Karpas-422 (cell line): ENCODE measurements at regions not wholly inside any gene's neighbourhood (a gene's known extent, or its start where the extent isn't known, plus 50 kb on each side); places are given as distances from the start of the nearest gene placed in this dataset.

ENCODE experiments used
- DNase-seq: peaks from one replicate; pipeline ENCODE4 v3.0.0-alpha.2; 2015
- H2AFZ ChIP-seq: fragments of 200-600 bp; sonication (generic); 2 replicates; pipeline ENCODE4 v1.6.1; 2014; ENCODE audit warnings: antibody characterized with exemption, low read length, mixed read lengths
- H3K27ac ChIP-seq: fragments of 200-600 bp; sonication (generic); 2 replicates; pipeline ENCODE4 v1.5.1; 2014; ENCODE audit warnings: mild to moderate bottlenecking, low read length, moderate library complexity
- H3K27me3 ChIP-seq: fragments of 200-600 bp; sonication (generic); 2 replicates; pipeline ENCODE4 v1.6.1; 2014; ENCODE audit warnings: low read length, mixed read lengths
- H3K36me3 ChIP-seq: fragments of 200-600 bp; sonication (generic); 2 replicates; pipeline ENCODE4 v1.6.1; 2014; ENCODE audit warnings: low read length, mixed read lengths; ENCODE audit not compliant: insufficient read depth
- H3K4me1 ChIP-seq: fragments of 200-600 bp; sonication (generic); 2 replicates; pipeline ENCODE4 v1.6.1; 2014; ENCODE audit warnings: mild to moderate bottlenecking, low read length, mixed read lengths
- H3K4me2 ChIP-seq: fragments of 200-600 bp; sonication (generic); 2 replicates; pipeline ENCODE4 v1.6.1; 2014; ENCODE audit warnings: low read length, low read depth, mild to moderate bottlenecking; ENCODE audit not compliant: poor library complexity, severe bottlenecking
- H3K4me3 ChIP-seq: fragments of 200-600 bp; sonication (generic); 2 replicates; pipeline ENCODE4 v1.5.1; 2014; ENCODE audit warnings: mild to moderate bottlenecking, antibody characterized with exemption, low read length, mixed read lengths
- H3K79me2 ChIP-seq: fragments of 200-600 bp; sonication (generic); 2 replicates; pipeline ENCODE4 v1.6.1; 2014; ENCODE audit warnings: mild to moderate bottlenecking, low read length, mixed read lengths
- H3K9ac ChIP-seq: fragments of 200-600 bp; sonication (generic); 2 replicates; pipeline ENCODE4 v1.6.0; 2014; ENCODE audit warnings: low read length
- H3K9me2 ChIP-seq: fragments of 200-600 bp; sonication (generic), shearing (Covaris generic); replicated peaks from 2 replicates; pipeline ENCODE4 v1.6.0; 2014; ENCODE audit warnings: mild to moderate bottlenecking, low read length, moderate library complexity; ENCODE audit not compliant: insufficient read depth
- H3K9me3 ChIP-seq: fragments of 300-700, 200-600 bp; sonication (generic); 2 replicates; pipeline ENCODE4 v1.6.1; 2014; ENCODE audit warnings: low read length, mixed read lengths
- H4K20me1 ChIP-seq: fragments of 200-600 bp; sonication (generic); 2 replicates; pipeline ENCODE4 v1.6.1; 2014; ENCODE audit warnings: mild to moderate bottlenecking, antibody characterized with exemption, low read length, low read depth; ENCODE audit not compliant: insufficient read depth

- Histone ChIP-seq H3K9me3 (peaks cover 9% of the 10 kb centered on the region; the same call in 1 of the 2 replicates), H3K27ac (no peak overlapping the region), H3K27me3 (no peaks in the 10 kb centered on the region), H3K79me2 (no peaks in the 10 kb centered on the region), H3K4me1 (no peaks in the 10 kb centered on the region), H3K36me3 (no peaks in the 10 kb centered on the region), H3K4me2 (no peak overlapping the region), H3K9ac (no peak overlapping the region), H4K20me1 (no peaks in the 10 kb centered on the region), H3K4me3 (no peak overlapping the region), H3K9me2 (no peaks in the 10 kb centered on the region), H2AFZ (no peak overlapping the region)
- DNase-seq: no peak
These were observed 146.0 kb upstream of the SOX11 start for GRCh38 chr2:5546181-5546580.

DNA sequence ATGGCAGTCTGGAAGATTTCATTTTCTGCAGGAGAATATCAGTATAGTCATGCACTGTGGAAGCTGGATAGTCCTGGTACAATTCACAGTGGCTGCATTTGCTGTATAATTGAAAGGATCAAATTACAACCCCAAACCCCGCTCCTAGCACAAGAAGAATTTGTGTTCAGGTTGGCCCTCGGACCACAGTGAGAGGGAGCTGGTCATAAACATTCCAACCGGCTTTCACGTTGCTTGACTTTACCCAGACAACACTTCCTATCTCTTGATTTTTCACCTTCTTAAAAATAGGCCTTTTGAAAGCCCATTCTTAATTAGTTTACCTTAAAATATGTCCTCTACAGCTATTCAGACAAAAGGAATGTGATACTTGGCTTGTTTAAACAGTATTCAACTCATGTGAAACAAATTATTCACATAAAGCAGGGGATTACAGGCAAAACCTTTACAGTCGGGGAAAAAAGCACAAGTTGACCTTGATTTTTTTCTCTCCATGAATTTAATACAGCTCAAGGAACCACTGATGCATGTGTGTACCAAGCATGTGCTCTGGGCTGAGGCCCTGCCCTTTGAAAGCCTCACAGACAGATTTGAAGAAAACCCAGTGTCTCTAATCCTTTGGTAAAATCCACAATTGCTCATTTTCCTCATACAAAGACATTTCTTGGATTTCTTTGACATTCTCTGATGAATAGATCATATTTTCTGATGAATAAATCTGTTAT lies 143.0 kb upstream of the SOX11 start:
- no peak overlapping the region for H3K4me3 ChIP-seq
- H3K9me2 ChIP-seq: no peaks in the 10 kb centered on the region; the same call in 1 of the 2 replicates
- H3K27ac ChIP-seq: no peak overlapping the region
- no peak overlapping the region for H3K4me2 ChIP-seq
- no peaks in the 10 kb centered on the region for H3K4me1 ChIP-seq
- no peak overlapping the region for H3K9ac ChIP-seq
- no peak overlapping the region for H2AFZ ChIP-seq
- H3K9me3 ChIP-seq: peaks cover 4% of the 10 kb centered on the region; the same call in 1 of the 2 replicates
- H3K36me3 ChIP-seq: no peaks in the 10 kb centered on the region
- H4K20me1 ChIP-seq: no peaks in the 10 kb centered on the region
- no peaks in the 10 kb centered on the region for H3K27me3 ChIP-seq
- no peaks in the 10 kb centered on the region for H3K79me2 ChIP-seq
- DNase-seq: no peak

DNA sequence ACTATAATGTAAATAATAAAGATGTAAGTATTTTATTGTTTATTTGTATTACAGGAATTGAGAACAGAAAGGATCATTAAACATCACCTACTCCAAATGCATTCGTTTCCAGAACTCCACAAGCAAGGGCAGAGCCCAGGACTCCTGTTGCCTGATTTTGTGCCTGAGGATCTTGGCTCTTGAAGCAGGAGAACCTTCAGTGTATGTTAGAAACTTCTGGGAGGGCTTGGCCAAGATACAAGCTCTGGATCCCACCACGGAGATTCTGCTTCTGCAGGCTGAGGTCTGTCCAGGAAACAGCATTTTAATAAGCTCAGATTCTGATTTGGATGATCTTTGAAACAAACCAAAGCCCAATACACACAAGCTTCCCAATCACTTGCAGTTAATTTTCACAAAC lies 142.4 kb upstream of the SOX11 start:
- no peak for DNase-seq
- no peak overlapping the region for H3K4me3 ChIP-seq
- H4K20me1 ChIP-seq: no peaks in the 10 kb centered on the region
- H3K79me2 ChIP-seq: no peaks in the 10 kb centered on the region
- H3K9ac ChIP-seq: no peak overlapping the region
- no peaks in the 10 kb centered on the region; the same call in 1 of the 2 replicates for H3K9me3 ChIP-seq
- no peak overlapping the region for H3K27ac ChIP-seq
- no peaks in the 10 kb centered on the region; the same call in 1 of the 2 replicates for H3K9me2 ChIP-seq
- H3K4me1 ChIP-seq: no peaks in the 10 kb centered on the region
- no peak overlapping the region for H3K4me2 ChIP-seq
- H3K27me3 ChIP-seq: no peaks in the 10 kb centered on the region
- no peaks in the 10 kb centered on the region for H3K36me3 ChIP-seq
- no peak overlapping the region for H2AFZ ChIP-seq

DNA sequence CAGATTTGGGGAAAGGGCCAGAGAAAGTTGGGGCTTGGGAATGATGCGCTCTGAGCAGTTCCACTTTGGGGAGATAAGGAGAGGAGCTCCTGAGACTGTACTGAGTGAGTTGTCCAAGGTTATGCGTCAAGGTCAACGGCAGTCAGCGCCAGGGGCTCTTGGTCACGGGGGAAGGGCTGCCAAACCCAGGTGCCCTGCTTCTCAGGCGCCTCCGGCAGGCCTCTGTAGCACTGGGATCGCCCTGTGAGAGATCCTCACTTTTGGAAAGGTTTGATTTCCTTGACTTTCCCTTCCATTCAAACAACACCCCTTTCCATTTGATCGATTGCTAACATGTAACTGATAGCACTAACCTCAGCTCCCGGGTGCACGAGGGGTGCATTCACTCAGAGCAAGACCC lies 136.5 kb upstream of the SOX11 start:
- Histone ChIP-seq H3K4me1 (no peaks in the 10 kb centered on the region), H3K4me2 (no peak overlapping the region), H3K79me2 (no peaks in the 10 kb centered on the region), H3K27ac (no peak overlapping the region), H3K9me2 (no peaks in the 10 kb centered on the region; the same call in 1 of the 2 replicates), H3K4me3 (no peak overlapping the region), H2AFZ (no peak overlapping the region), H3K9ac (no peak overlapping the region), H3K9me3 (no peaks in the 10 kb centered on the region), H3K27me3 (no peaks in the 10 kb centered on the region), H3K36me3 (no peaks in the 10 kb centered on the region), H4K20me1 (no peaks in the 10 kb centered on the region)
- DNase-seq: no peak

DNA sequence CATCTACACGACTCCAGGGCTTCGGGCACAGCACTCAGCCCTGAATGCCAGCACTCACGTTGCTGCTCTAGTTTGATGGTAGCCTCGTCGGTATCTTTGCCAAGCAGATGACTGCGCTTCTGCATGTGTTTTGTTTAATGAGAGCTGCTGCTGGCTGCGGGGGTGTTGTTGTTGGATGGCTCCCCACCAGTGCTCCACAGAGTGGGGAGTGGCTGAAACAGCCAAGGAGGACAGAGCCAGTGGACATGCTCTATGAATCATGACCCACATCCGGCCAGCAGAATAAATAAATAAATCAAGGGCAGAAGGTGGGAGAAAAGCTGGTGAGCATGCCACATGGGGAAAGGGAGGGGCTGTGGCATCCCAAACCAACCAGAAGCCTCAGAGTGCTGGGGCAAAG lies 131.2 kb upstream of the SOX11 start:
- no peak overlapping the region for H2AFZ ChIP-seq
- no peak overlapping the region for H3K9ac ChIP-seq
- H4K20me1 ChIP-seq: no peaks in the 10 kb centered on the region
- no peaks in the 10 kb centered on the region for H3K4me1 ChIP-seq
- no peaks in the 10 kb centered on the region for H3K27me3 ChIP-seq
- no peaks in the 10 kb centered on the region for H3K79me2 ChIP-seq
- no peak overlapping the region for H3K4me2 ChIP-seq
- no peak overlapping the region for H3K27ac ChIP-seq
- no peak for DNase-seq
- no peak overlapping the region for H3K4me3 ChIP-seq
- no peaks in the 10 kb centered on the region for H3K9me2 ChIP-seq
- H3K9me3 ChIP-seq: no peaks in the 10 kb centered on the region
- no peaks in the 10 kb centered on the region for H3K36me3 ChIP-seq

DNA sequence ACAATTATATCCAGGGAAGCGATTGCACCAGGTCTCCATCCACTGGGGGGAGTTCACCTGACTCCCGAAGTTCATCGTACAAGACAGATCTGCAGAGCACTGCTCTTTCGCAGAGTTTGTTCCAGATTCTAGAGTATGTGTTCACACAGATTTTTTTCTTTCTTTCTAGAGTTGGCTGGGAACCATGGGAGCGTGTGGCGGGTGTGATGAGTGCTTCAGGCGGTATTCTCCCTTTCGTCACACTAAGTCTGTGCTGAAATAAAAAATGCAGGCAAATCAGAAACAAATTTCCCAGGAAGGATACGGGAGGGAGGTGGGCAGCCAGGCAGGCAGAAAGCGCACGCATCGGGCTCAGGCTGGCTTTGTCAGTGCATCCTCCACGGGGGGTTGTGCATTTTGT lies 129.8 kb upstream of the SOX11 start:
- H3K27ac ChIP-seq: no peak overlapping the region
- no peak overlapping the region for H2AFZ ChIP-seq
- H3K9me3 ChIP-seq: no peaks in the 10 kb centered on the region
- H3K79me2 ChIP-seq: no peaks in the 10 kb centered on the region
- DNase-seq: no peak
- no peak overlapping the region for H3K4me2 ChIP-seq
- H3K4me1 ChIP-seq: no peaks in the 10 kb centered on the region
- no peaks in the 10 kb centered on the region for H4K20me1 ChIP-seq
- H3K9me2 ChIP-seq: no peaks in the 10 kb centered on the region
- H3K36me3 ChIP-seq: no peaks in the 10 kb centered on the region
- no peaks in the 10 kb centered on the region for H3K27me3 ChIP-seq
- no peak overlapping the region for H3K9ac ChIP-seq
- no peak overlapping the region for H3K4me3 ChIP-seq

GRCh38 chr2:5562865-5563264 lies 129.3 kb upstream of the SOX11 start:
- H2AFZ ChIP-seq: no peak overlapping the region
- H3K79me2 ChIP-seq: no peaks in the 10 kb centered on the region
- H3K4me3 ChIP-seq: no peak overlapping the region
- no peaks in the 10 kb centered on the region for H4K20me1 ChIP-seq
- no peak overlapping the region for H3K27ac ChIP-seq
- H3K9me2 ChIP-seq: no peaks in the 10 kb centered on the region
- H3K9ac ChIP-seq: no peak overlapping the region
- no peaks in the 10 kb centered on the region for H3K4me1 ChIP-seq
- no peak for DNase-seq
- H3K27me3 ChIP-seq: no peaks in the 10 kb centered on the region
- no peaks in the 10 kb centered on the region for H3K36me3 ChIP-seq
- H3K4me2 ChIP-seq: no peak overlapping the region
- H3K9me3 ChIP-seq: no peaks in the 10 kb centered on the region

DNA sequence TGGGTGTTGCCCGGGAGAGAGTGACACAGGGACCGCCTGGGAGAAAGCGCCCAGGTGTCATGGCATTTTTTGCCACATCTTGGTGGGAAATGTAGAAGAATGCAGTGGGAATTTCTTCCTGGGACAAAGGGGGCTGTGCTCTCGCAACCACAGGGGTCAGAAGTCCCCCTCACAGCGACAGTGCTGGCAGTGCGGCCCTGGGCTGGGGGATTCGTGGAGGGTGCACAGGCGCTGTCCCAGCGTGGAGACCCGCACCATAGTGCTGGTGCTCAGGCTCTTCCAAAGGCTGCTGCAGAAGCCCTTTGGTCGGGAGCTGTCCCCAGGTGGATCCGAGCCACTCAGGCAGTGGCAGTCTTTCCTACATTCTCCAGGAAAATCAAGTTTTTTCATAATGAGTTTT lies 128.8 kb upstream of the SOX11 start:
- no peaks in the 10 kb centered on the region for H3K36me3 ChIP-seq
- H2AFZ ChIP-seq: no peak overlapping the region
- H3K79me2 ChIP-seq: no peaks in the 10 kb centered on the region
- no peaks in the 10 kb centered on the region for H3K4me1 ChIP-seq
- no peaks in the 10 kb centered on the region for H3K9me2 ChIP-seq
- no peaks in the 10 kb centered on the region for H3K9me3 ChIP-seq
- no peak overlapping the region for H3K4me2 ChIP-seq
- no peak for DNase-seq
- H3K4me3 ChIP-seq: no peak overlapping the region
- no peak overlapping the region for H3K9ac ChIP-seq
- H3K27ac ChIP-seq: no peak overlapping the region
- H4K20me1 ChIP-seq: no peaks in the 10 kb centered on the region
- H3K27me3 ChIP-seq: no peaks in the 10 kb centered on the region
